Mesendoderm (in vitro differentiated cells): ENCODE measurements at regions not wholly inside any gene's neighbourhood (a gene's known extent, or its start where the extent isn't known, plus 50 kb on each side); places are given as distances from the start of the nearest gene placed in this dataset.
"Not testable (repeated sequence)": the region's sequence is repeated elsewhere in the genome, so short reads cannot be mapped to it uniquely, and the experiment has no call there.

ENCODE experiments used
- DNase-seq: peaks from one replicate; pipeline ENCODE4 v3.0.0; 2013
- H2AK5ac ChIP-seq: 2 replicates; pipeline ENCODE4 v1.6.1; 2013; ENCODE audit warnings: low read length, inconsistent platforms
- H2BK120ac ChIP-seq: 2 replicates; pipeline ENCODE4 v1.6.1; 2013; ENCODE audit warnings: low read depth, mild to moderate bottlenecking, low read length, moderate library complexity, mixed read lengths
- H2BK15ac ChIP-seq: replicated peaks from 2 replicates; pipeline ENCODE4 v1.6.1; 2013; ENCODE audit warnings: low read depth, mild to moderate bottlenecking, moderate library complexity
- H2BK5ac ChIP-seq: 2 replicates; pipeline ENCODE4 v1.6.1; 2013; ENCODE audit warnings: low read length, inconsistent platforms
- H3K18ac ChIP-seq: 2 replicates; pipeline ENCODE4 v1.6.1; 2013; ENCODE audit warnings: mild to moderate bottlenecking, low read length, mixed read lengths
- H3K23ac ChIP-seq: one replicate; pipeline ENCODE4 v1.6.1; 2013; ENCODE audit warnings: low read length
- H3K27ac ChIP-seq: 2 replicates; pipeline ENCODE4 v1.5.1; 2013; ENCODE audit warnings: low read depth, mild to moderate bottlenecking, inconsistent platforms, low read length, moderate library complexity
- H3K27me3 ChIP-seq: 2 replicates; pipeline ENCODE4 v1.6.1; 2013; ENCODE audit warnings: low read length, control low read depth, mild to moderate bottlenecking, inconsistent platforms; ENCODE audit not compliant: insufficient read depth, poor library complexity
- H3K36me3 ChIP-seq: 2 replicates; pipeline ENCODE4 v1.6.1; 2013; ENCODE audit warnings: low read length, inconsistent platforms; ENCODE audit not compliant: control insufficient read depth, insufficient read depth
- H3K4ac ChIP-seq: one replicate; pipeline ENCODE4 v1.6.1; 2013; ENCODE audit warnings: low read depth, mild to moderate bottlenecking, low read length, moderate library complexity
- H3K4me1 ChIP-seq: 2 replicates; pipeline ENCODE4 v1.6.1; 2013; ENCODE audit warnings: low read depth, low read length, inconsistent platforms; ENCODE audit not compliant: control insufficient read depth
- H3K4me2 ChIP-seq: 2 replicates; pipeline ENCODE4 v1.6.1; 2013; ENCODE audit warnings: low read length
- H3K4me3 ChIP-seq: 2 replicates; pipeline ENCODE4 v1.5.1; 2013; ENCODE audit warnings: mild to moderate bottlenecking, low read length
- H3K56ac ChIP-seq: one replicate; pipeline ENCODE4 v1.6.1; 2013; ENCODE audit warnings: low read length
- H3K79me1 ChIP-seq: 2 replicates; pipeline ENCODE4 v1.6.1; 2013; ENCODE audit warnings: low read length, inconsistent platforms
- H3K79me2 ChIP-seq: 2 replicates; pipeline ENCODE4 v1.6.1; 2013; ENCODE audit warnings: mild to moderate bottlenecking, low read length; ENCODE audit not compliant: control insufficient read depth, insufficient read depth
- H3K9ac ChIP-seq: 2 replicates; pipeline ENCODE4 v1.6.1; 2013; ENCODE audit warnings: low read length, inconsistent platforms
- H4K5ac ChIP-seq: one replicate; pipeline ENCODE4 v1.6.1; 2013; ENCODE audit warnings: low read length
- H4K8ac ChIP-seq: one replicate; pipeline ENCODE4 v1.6.1; 2013; ENCODE audit warnings: low read depth, mild to moderate bottlenecking, control low read depth, low read length, moderate library complexity
- WGBS: extraction: QIAGEN DNeasy Blood & Tissue Kit; methylation state at CpG from one replicate; pipeline ENCODE4 v1.1.7; 2013; ENCODE audit warnings: low lambda C conversion rate, missing lambda C conversion rate; ENCODE audit not compliant: insufficient coverage; ENCODE audit errors: extremely low coverage; 5-methylcytosine and 5-hydroxymethylcytosine counted together

DNA sequence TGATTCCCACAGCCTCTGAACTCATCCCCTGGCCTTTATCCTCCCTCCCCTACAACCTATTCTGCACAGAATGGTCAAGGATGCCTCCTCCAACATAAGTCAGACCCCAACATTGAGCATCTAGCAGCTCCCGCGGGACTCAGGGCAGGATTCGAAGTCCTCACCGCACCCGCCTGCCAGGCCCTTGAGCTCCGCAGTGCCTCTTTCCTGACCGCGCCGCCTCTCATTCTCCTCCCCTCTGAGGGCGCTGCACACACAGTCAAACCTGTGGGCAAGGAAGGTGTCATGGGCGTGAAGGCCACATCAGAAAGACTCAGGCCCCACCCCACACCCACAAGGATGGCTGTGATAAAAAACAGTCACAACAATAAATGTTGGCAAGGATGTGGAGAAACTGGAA lies 84.1 kb downstream of the CPZ start:
- no peak for DNase-seq
- no peaks in the 10 kb centered on the region for H3K27me3 ChIP-seq
- no peak overlapping the region for H2BK120ac ChIP-seq

DNA sequence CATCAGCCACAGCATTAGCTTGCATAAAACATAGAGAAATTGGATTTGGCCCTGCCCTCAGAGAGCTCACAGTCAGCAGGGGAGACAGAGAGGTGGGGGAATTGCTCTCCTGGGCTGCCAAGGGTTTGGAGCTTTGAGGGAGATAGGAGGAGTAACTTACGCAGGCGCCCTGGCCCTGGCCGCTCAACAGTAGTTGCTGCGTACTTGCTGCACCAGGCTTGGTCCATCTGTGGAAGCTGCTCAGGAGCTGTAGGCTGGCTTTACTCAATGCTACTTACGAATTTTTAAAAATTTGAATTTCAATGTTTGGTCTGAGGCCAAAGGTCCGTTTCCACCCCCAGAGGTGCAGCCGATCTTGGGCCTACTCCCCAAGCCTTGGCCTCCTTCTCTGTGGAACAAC lies 83.3 kb downstream of the CPZ start:
- Histone ChIP-seq H3K18ac (no peak overlapping the region), H3K4me1 (no peaks in the 10 kb centered on the region), H3K79me2 (no peaks in the 10 kb centered on the region), H4K5ac (no peak overlapping the region), H3K56ac (no peak overlapping the region), H4K8ac (no peak overlapping the region), H2BK120ac (no peak overlapping the region), H3K23ac (no peak overlapping the region), H3K79me1 (no peaks in the 10 kb centered on the region), H2BK5ac (no peak overlapping the region), H3K9ac (no peak overlapping the region), H2BK15ac (no peak overlapping the region), H3K4ac (no peak overlapping the region), H3K27ac (no peak overlapping the region), H3K27me3 (no peaks in the 10 kb centered on the region), H3K36me3 (no peaks in the 10 kb centered on the region), H3K4me2 (no peak overlapping the region), H2AK5ac (no peak overlapping the region), H3K4me3 (no peak overlapping the region)
- no peak for DNase-seq
- no CpG with 5 or more reads among the region's 7 CpGs for WGBS

More for the DNA sequence above, 84.1 kb downstream of the CPZ start:
- Histone ChIP-seq H3K56ac (no peak overlapping the region), H3K79me2 (no peaks in the 10 kb centered on the region), H3K23ac (no peak overlapping the region), H3K4me1 (no peaks in the 10 kb centered on the region), H2AK5ac (no peak overlapping the region), H3K36me3 (no peaks in the 10 kb centered on the region), H3K4ac (no peak overlapping the region), H3K27ac (no peak overlapping the region), H3K4me2 (no peak overlapping the region), H4K5ac (no peak overlapping the region), H2BK15ac (no peak overlapping the region), H3K79me1 (no peaks in the 10 kb centered on the region), H3K4me3 (no peak overlapping the region), H3K18ac (no peak overlapping the region), H2BK5ac (no peak overlapping the region), H3K9ac (no peak overlapping the region), H4K8ac (no peak overlapping the region)
- WGBS: no CpG with 5 or more reads among the region's 11 CpGs

DNA sequence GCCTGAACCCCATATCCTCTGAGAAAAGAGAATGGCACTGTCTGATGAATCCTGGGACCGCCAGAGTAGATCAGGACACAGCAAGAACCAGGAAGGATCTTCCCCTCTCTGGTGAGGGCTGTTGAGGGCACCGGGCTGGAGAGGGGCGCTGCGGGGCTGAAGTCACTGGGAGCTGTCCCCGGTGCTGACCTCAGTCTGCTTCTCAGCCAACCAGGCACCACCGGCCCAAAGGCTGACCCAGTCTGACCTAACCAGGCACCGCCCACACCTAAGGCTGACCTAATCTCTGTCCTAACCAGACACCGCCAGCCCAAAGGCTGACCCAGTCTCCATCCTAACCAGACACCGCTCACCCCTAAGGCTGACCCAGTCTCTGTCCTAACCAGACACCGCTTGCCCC lies 82.8 kb downstream of the CPZ start:
- no peak overlapping the region for H3K4me3 ChIP-seq
- H2BK120ac ChIP-seq: no peak overlapping the region
- DNase-seq: peak; percentile 85
- H2AK5ac ChIP-seq: no peak overlapping the region
- H3K23ac ChIP-seq: no peak overlapping the region
- H3K27me3 ChIP-seq: no peaks in the 10 kb centered on the region
- H3K4me1 ChIP-seq: no peaks in the 10 kb centered on the region
- H2BK15ac ChIP-seq: no peak overlapping the region
- H3K79me1 ChIP-seq: no peaks in the 10 kb centered on the region
- no peaks in the 10 kb centered on the region for H3K79me2 ChIP-seq
- no peak overlapping the region for H3K56ac ChIP-seq
- no peak overlapping the region for H3K4ac ChIP-seq
- no peak overlapping the region for H4K8ac ChIP-seq
- no peak overlapping the region for H3K27ac ChIP-seq
- H2BK5ac ChIP-seq: no peak overlapping the region
- H3K4me2 ChIP-seq: no peak overlapping the region
- no peak overlapping the region for H3K9ac ChIP-seq
- H4K5ac ChIP-seq: no peak overlapping the region
- no CpG with 5 or more reads among the region's 10 CpGs for WGBS
- H3K36me3 ChIP-seq: no peaks in the 10 kb centered on the region
- H3K18ac ChIP-seq: no peak overlapping the region

DNA sequence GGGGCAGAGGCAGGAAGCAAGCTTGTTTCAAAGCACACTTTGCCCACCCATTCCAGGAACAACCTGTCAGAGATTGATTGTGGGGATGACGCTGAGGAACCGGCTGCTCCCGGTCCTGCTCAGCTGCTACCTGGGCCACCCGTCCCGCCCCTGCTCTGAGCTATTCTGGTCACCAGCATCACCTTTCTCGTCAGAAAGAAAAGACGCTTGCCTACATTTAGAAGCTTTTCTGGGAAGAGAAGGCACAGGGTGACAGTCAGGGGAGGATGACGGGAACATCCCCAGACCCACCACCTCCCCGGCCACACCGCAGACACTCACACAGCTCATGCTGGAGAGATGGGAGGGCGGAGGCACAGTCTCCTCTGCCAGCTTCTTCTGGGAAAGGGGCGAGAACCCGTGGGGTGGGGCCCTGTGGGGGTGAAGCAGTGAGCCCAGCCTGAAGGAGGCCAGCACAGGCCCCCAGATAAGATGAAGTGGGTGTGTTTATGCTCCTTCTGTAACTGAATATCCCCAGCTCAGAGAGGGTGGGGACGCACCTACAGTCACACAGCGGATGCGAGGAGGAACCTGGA lies 81.8 kb downstream of the CPZ start:
- Histone ChIP-seq H3K4me2 (no peak overlapping the region), H3K79me2 (no peaks in the 10 kb centered on the region), H2BK120ac (no peak overlapping the region), H3K23ac (no peak overlapping the region), H3K27me3 (no peaks in the 10 kb centered on the region), H2BK15ac (no peak overlapping the region), H3K56ac (no peak overlapping the region), H2BK5ac (no peak overlapping the region), H3K4ac (no peak overlapping the region), H3K4me1 (no peaks in the 10 kb centered on the region), H3K27ac (no peak overlapping the region), H4K8ac (no peak overlapping the region), H3K79me1 (no peaks in the 10 kb centered on the region), H3K36me3 (no peaks in the 10 kb centered on the region), H3K9ac (no peak overlapping the region), H3K4me3 (no peak overlapping the region), H2AK5ac (no peak overlapping the region), H4K5ac (no peak overlapping the region), H3K18ac (no peak overlapping the region)
- WGBS: no CpG with 5 or more reads among the region's 16 CpGs
- DNase-seq: no peak

DNA sequence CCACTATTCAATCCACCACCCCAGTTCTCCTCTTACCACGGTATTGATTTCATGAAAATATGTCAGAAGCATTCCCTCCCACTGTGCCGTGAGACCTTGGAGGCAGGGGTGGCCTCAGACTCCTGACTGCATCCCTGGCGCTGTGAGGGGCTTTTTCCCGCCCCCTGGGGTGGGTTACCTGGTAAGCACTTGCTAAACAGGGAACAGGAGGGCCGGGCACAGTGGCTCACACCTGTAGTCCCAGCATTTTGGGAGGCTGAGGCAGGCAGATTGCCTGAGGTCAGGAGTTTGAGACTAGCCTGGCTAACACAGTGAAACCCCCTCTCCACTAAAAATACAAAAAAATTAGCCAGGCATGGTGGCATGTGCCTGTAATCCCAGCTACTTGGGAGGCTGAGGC lies 80.5 kb downstream of the CPZ start:
- DNase-seq, H3K27ac ChIP-seq, H3K18ac ChIP-seq, H3K9ac ChIP-seq, H3K79me1 ChIP-seq, H4K8ac ChIP-seq, H3K4me2 ChIP-seq, H3K4ac ChIP-seq, H4K5ac ChIP-seq, H2AK5ac ChIP-seq, H2BK5ac ChIP-seq, H3K36me3 ChIP-seq, H3K79me2 ChIP-seq, H3K4me1 ChIP-seq, H3K23ac ChIP-seq, H3K4me3 ChIP-seq, H3K27me3 ChIP-seq, H2BK120ac ChIP-seq, H3K56ac ChIP-seq, H2BK15ac ChIP-seq: not testable (repeated sequence)
- no CpG with 5 or more reads among the region's 5 CpGs for WGBS

DNA sequence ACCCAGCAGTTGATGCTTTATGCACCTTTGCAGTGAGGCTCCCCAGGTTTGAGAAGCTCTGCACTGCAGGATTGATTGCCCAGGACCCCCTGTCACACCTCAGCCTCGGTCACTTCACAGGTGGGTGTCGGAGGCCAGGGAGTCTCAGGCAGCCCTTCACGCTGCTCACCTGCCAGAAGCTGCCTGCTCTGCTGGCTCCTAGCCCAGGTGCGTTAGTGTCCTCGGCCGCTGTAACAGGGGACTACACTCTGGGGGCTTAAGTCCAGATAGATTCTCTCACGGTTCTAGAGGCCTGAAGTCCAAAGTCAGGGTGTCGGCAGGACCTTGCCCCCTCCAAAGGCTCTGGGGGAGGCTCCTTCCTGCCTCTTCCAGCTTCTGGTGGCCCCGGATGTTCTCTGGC lies 79.9 kb downstream of the CPZ start:
- no CpG with 5 or more reads among the region's 9 CpGs for WGBS
- H3K27me3 ChIP-seq: no peaks in the 10 kb centered on the region
- H3K4me2 ChIP-seq: no peak overlapping the region
- H3K4ac ChIP-seq: no peak overlapping the region
- H2AK5ac ChIP-seq: no peak overlapping the region
- H3K27ac ChIP-seq: no peak overlapping the region
- H3K79me1 ChIP-seq: no peaks in the 10 kb centered on the region
- no peak overlapping the region for H4K8ac ChIP-seq
- no peak overlapping the region for H4K5ac ChIP-seq
- no peak overlapping the region for H3K23ac ChIP-seq
- no peak overlapping the region for H3K9ac ChIP-seq
- H2BK15ac ChIP-seq: no peak overlapping the region
- H3K4me1 ChIP-seq: no peaks in the 10 kb centered on the region
- H3K36me3 ChIP-seq: no peaks in the 10 kb centered on the region
- H3K18ac ChIP-seq: no peak overlapping the region
- no peak overlapping the region for H2BK5ac ChIP-seq
- no peak for DNase-seq
- H3K56ac ChIP-seq: no peak overlapping the region
- no peaks in the 10 kb centered on the region for H3K79me2 ChIP-seq
- H3K4me3 ChIP-seq: no peak overlapping the region
- H2BK120ac ChIP-seq: no peak overlapping the region
